Esophagus squamous epithelium (tissue), 4 donors: ENCODE measurements at regions not wholly inside any gene's neighbourhood (a gene's known extent, or its start where the extent isn't known, plus 50 kb on each side); places are given as distances from the start of the nearest gene placed in this dataset.

Experiments
- POLR2A ChIP-seq, 4 donors: fragments of 450-650 bp; IDR thresholded peaks; one replicate each; pipeline ENCODE4 v1.6.1; 2017; ENCODE audit warnings: antibody characterized with exemption in 4 of 4, mild to moderate bottlenecking in 4 of 4, moderate library complexity in 3 of 4
- TF ChIP-seq, protein P1 (sequence below), 6 experiments: fragments of 450-650 bp in 4 of 6; fragments of 200-600 bp in 2 of 6; sonication (generic) in 2 of 6; IDR thresholded peaks; one replicate each; pipeline ENCODE4 v1.5.1; 2016 to 2019; ENCODE audit warnings: antibody characterized with exemption in 6 of 6, mild to moderate bottlenecking in 4 of 6, moderate library complexity in 4 of 6

DNA sequence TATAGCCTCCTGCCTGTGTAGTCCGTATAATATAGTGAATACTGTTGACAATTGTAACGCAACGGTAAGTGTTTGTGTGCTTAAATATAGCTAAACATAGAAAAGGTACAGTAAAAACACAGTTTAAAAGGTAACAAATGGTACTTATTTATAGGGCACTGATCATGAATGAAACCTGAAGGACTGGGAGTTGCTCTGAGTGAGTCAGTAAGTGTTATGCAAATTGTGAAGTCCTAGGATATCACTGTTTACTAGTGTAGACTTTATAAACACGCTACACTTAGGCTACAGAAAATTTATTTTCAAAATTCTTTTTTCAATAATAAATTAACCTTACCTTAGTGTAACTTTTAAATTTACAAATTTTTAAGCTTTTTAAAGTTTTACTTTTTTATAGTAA lies 1090.1 kb downstream of the CDH9 start:
- TF ChIP-seq, protein P1, sequence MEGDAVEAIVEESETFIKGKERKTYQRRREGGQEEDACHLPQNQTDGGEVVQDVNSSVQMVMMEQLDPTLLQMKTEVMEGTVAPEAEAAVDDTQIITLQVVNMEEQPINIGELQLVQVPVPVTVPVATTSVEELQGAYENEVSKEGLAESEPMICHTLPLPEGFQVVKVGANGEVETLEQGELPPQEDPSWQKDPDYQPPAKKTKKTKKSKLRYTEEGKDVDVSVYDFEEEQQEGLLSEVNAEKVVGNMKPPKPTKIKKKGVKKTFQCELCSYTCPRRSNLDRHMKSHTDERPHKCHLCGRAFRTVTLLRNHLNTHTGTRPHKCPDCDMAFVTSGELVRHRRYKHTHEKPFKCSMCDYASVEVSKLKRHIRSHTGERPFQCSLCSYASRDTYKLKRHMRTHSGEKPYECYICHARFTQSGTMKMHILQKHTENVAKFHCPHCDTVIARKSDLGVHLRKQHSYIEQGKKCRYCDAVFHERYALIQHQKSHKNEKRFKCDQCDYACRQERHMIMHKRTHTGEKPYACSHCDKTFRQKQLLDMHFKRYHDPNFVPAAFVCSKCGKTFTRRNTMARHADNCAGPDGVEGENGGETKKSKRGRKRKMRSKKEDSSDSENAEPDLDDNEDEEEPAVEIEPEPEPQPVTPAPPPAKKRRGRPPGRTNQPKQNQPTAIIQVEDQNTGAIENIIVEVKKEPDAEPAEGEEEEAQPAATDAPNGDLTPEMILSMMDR (IDR thresholded peaks at IDR 0.05), result no peak
- no peak for TF ChIP-seq POLR2A (IDR thresholded peaks at IDR 0.05)
